Peyer's patch (tissue), 4 donors: ENCODE measurements at regions not wholly inside any gene's neighbourhood (a gene's known extent, or its start where the extent isn't known, plus 50 kb on each side); places are given as distances from the start of the nearest gene placed in this dataset.

Experiments used
- DNase-seq, 3 donors: peaks; one replicate each; pipeline ENCODE4 v3.0.0-alpha.2; 2017 to 2019
- H3K27ac ChIP-seq, 4 donors: fragments of 200-600 bp; sonication (generic); one replicate each; pipeline ENCODE4 v1.5.1; 2016 to 2019
- H3K27me3 ChIP-seq, 2 donors: fragments of 200-600 bp; sonication (generic); one replicate each; pipeline ENCODE4 v1.5.1; 2019
- H3K36me3 ChIP-seq, 3 donors: fragments of 200-600 bp; sonication (generic); one replicate each; pipeline ENCODE4 v1.5.1; 2016 to 2019
- H3K4me1 ChIP-seq, 4 donors: fragments of 200-600 bp; sonication (generic); one replicate each; pipeline ENCODE4 v1.5.1; 2016 to 2019
- H3K4me3 ChIP-seq, 4 donors: fragments of 200-600 bp; sonication (generic); 1 replicate in 3 of 4; 2 replicates in 1 of 4; pipeline ENCODE4 v1.5.1; 2016 to 2019; ENCODE audit warnings: mild to moderate bottlenecking in 1 of 4
- H3K9me3 ChIP-seq, 4 donors: fragments of 200-600 bp; sonication (generic); one replicate each; pipeline ENCODE4 v1.5.1; 2016 to 2019; ENCODE audit warnings: mild to moderate bottlenecking in 1 of 4
- CTCF ChIP-seq, 6 experiments: fragments of 450-650 bp in 4 of 6; fragments of 200-600 bp in 2 of 6; sonication (generic) in 1 of 6; IDR thresholded peaks; one replicate each; pipeline ENCODE4 v1.5.1; 2017 to 2019; ENCODE audit warnings: antibody characterized with exemption in 6 of 6, mild to moderate bottlenecking in 3 of 6, moderate library complexity in 1 of 6
- POLR2A ChIP-seq, 2 donors: fragments of 450-650 bp; IDR thresholded peaks; one replicate each; pipeline ENCODE4 v1.5.1; 2017; ENCODE audit warnings: antibody characterized with exemption in 2 of 2, mild to moderate bottlenecking in 2 of 2, moderate library complexity in 2 of 2

GRCh38 chr9:115597330-115597895 lies 479.5 kb upstream of the TNC start:
- no peak for TF ChIP-seq CTCF (IDR thresholded peaks at IDR 0.05)
- TF ChIP-seq POLR2A (IDR thresholded peaks at IDR 0.05), result no peak
- Histone ChIP-seq H3K27me3 (no peaks in the 10 kb centered on the region), H3K4me3 (no peak overlapping the region), H3K9me3 (no peaks in the 10 kb centered on the region), H3K27ac (peak overlapping the region in 1 of 4 donors; percentile 1), H3K36me3 (no peaks in the 10 kb centered on the region), H3K4me1 (no peaks in the 10 kb centered on the region)
- DNase-seq, result no peak

- Histone ChIP-seq H3K36me3 (no peaks in the 10 kb centered on the region), H3K9me3 (no peaks in the 10 kb centered on the region), H3K27ac (peak overlapping the region in 1 of 4 donors; percentile 5), H3K4me1 (no peaks in the 10 kb centered on the region), H3K4me3 (no peak overlapping the region), H3K27me3 (no peaks in the 10 kb centered on the region)
- TF ChIP-seq CTCF (IDR thresholded peaks at IDR 0.05), result no peak
- no peak for TF ChIP-seq POLR2A (IDR thresholded peaks at IDR 0.05)
- no peak for DNase-seq
These were observed 480.8 kb upstream of the TNC start for GRCh38 chr9:115598751-115599150.

GRCh38 chr9:115599898-115600297 lies 481.9 kb upstream of the TNC start:
- Histone ChIP-seq H3K27ac (no peak overlapping the region), H3K36me3 (no peaks in the 10 kb centered on the region), H3K27me3 (no peaks in the 10 kb centered on the region), H3K4me1 (no peaks in the 10 kb centered on the region), H3K9me3 (no peaks in the 10 kb centered on the region), H3K4me3 (no peak overlapping the region)
- TF ChIP-seq CTCF (IDR thresholded peaks at IDR 0.05), result no peak
- no peak for TF ChIP-seq POLR2A (IDR thresholded peaks at IDR 0.05)
- no peak for DNase-seq

GRCh38 chr9:115601434-115601833 lies 483.5 kb upstream of the TNC start:
- Histone ChIP-seq H3K9me3 (no peaks in the 10 kb centered on the region), H3K27me3 (no peaks in the 10 kb centered on the region), H3K4me1 (no peaks in the 10 kb centered on the region), H3K4me3 (no peak overlapping the region), H3K36me3 (no peaks in the 10 kb centered on the region), H3K27ac (no peak overlapping the region)
- no peak for DNase-seq
- TF ChIP-seq CTCF (IDR thresholded peaks at IDR 0.05), result no peak
- TF ChIP-seq POLR2A (IDR thresholded peaks at IDR 0.05), result no peak

- Histone ChIP-seq H3K9me3 (no peaks in the 10 kb centered on the region), H3K27me3 (no peaks in the 10 kb centered on the region), H3K4me3 (no peak overlapping the region), H3K27ac (no peak overlapping the region), H3K4me1 (no peaks in the 10 kb centered on the region), H3K36me3 (no peaks in the 10 kb centered on the region)
- TF ChIP-seq POLR2A (IDR thresholded peaks at IDR 0.05) (no peak), CTCF (IDR thresholded peaks at IDR 0.05) (no peak)
- DNase-seq, result no peak
These were observed 487.0 kb upstream of the TNC start for GRCh38 chr9:115604831-115605483.
